Smooth muscle cell (in vitro differentiated cells): ENCODE measurements at regions not wholly inside any gene's neighbourhood (a gene's known extent, or its start where the extent isn't known, plus 50 kb on each side); places are given as distances from the start of the nearest gene placed in this dataset.
"Not testable (repeated sequence)": the region's sequence is repeated elsewhere in the genome, so short reads cannot be mapped to it uniquely, and the experiment has no call there.

ENCODE experiments used
- DNase-seq: peaks from one replicate; lab custom pipeline; 2025; ENCODE audit not compliant: unreplicated experiment; lab: John Stamatoyannopoulos, UW
- H2AFZ ChIP-seq: fragments of 200-600 bp; sonication (generic); 2 replicates; pipeline ENCODE4 v1.6.0; 2016; ENCODE audit warnings: antibody characterized with exemption, low read depth, mild to moderate bottlenecking
- H3F3A ChIP-seq: fragments of 200-600 bp; sonication (generic); 2 replicates; pipeline ENCODE4 v1.6.0; 2017; ENCODE audit warnings: antibody characterized with exemption, low read depth
- H3K27ac ChIP-seq: fragments of 200-600 bp; sonication (generic); 2 replicates; pipeline ENCODE4 v1.5.1; 2016; ENCODE audit warnings: low read depth, mild to moderate bottlenecking
- H3K27me3 ChIP-seq: fragments of 200-600 bp; sonication (generic); 2 replicates; pipeline ENCODE4 v1.6.1; 2016; ENCODE audit warnings: low read depth, mild to moderate bottlenecking
- H3K36me3 ChIP-seq: fragments of 200-600 bp; sonication (generic); 2 replicates; pipeline ENCODE4 v1.5.1; 2016; ENCODE audit warnings: low read depth
- H3K4me1 ChIP-seq: fragments of 200-600 bp; sonication (generic); 2 replicates; pipeline ENCODE4 v1.5.1; 2016; ENCODE audit warnings: low read depth
- H3K4me2 ChIP-seq: fragments of 200-600 bp; sonication (generic); 2 replicates; pipeline ENCODE4 v1.6.0; 2016; ENCODE audit warnings: mild to moderate bottlenecking
- H3K4me3 ChIP-seq: fragments of 200-600 bp; sonication (generic); 2 replicates; pipeline ENCODE4 v1.5.1; 2016; ENCODE audit warnings: mild to moderate bottlenecking
- H3K79me2 ChIP-seq: fragments of 200-600 bp; sonication (generic); 2 replicates; pipeline ENCODE4 v1.6.0; 2016; ENCODE audit warnings: low read depth, mild to moderate bottlenecking
- H3K9ac ChIP-seq: fragments of 200-600 bp; sonication (generic); 2 replicates; pipeline ENCODE4 v1.6.0; 2016; ENCODE audit warnings: low read depth
- H3K9me3 ChIP-seq: fragments of 200-600 bp; sonication (generic); replicated peaks from 2 replicates; pipeline ENCODE4 v1.5.1; 2016; ENCODE audit warnings: low read depth
- H4K20me1 ChIP-seq: fragments of 200-600 bp; sonication (generic); 2 replicates; pipeline ENCODE4 v1.6.0; 2016; ENCODE audit warnings: low read depth
- CTCF ChIP-seq: fragments of 200-600 bp; sonication (generic); IDR thresholded peaks from 2 replicates; pipeline ENCODE4 v1.5.1; 2017; ENCODE audit warnings: borderline replicate concordance, mild to moderate bottlenecking, antibody characterized with exemption; ENCODE audit not compliant: insufficient read depth, poor library complexity, severe bottlenecking
- WGBS: methylation state at CpG from one replicate; pipeline ENCODE4 v1.1.7; 2016; ENCODE audit warnings: low lambda C conversion rate; 5-methylcytosine and 5-hydroxymethylcytosine counted together

DNA sequence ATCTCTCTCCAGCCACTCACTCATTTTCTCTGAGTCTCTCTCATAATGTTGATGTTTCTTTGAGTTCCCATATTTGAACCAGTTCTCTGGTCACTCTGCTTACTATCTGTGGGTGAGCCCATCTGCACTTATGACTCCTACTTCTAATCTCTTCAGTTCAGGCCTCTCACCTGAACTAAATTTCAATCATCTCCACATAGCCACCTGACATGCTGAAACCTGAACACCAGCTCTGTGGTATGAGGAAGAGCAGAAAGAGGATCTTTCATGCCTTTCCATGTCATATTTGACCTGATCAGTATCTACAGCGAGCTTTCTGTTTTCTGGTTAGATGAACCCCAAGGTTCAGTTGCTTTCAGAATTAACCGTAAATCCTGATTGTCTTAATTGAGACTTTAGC, 122.2 kb upstream of the ESX1 start:
- 83% methylated on average over 2 of the region's 2 CpGs for WGBS
- Histone ChIP-seq H2AFZ (no peak overlapping the region), H3K4me3 (no peak overlapping the region), H3K27ac (no peak overlapping the region), H3K27me3 (no peaks in the 10 kb centered on the region), H3F3A (no peaks in the 10 kb centered on the region), H3K9ac (no peak overlapping the region), H3K36me3 (no peaks in the 10 kb centered on the region), H3K4me2 (no peak overlapping the region), H3K4me1 (no peaks in the 10 kb centered on the region), H3K9me3 (no peaks in the 10 kb centered on the region), H3K79me2 (no peaks in the 10 kb centered on the region), H4K20me1 (no peaks in the 10 kb centered on the region)
- TF ChIP-seq CTCF, result no peak
- DNase-seq, result no peak

DNA sequence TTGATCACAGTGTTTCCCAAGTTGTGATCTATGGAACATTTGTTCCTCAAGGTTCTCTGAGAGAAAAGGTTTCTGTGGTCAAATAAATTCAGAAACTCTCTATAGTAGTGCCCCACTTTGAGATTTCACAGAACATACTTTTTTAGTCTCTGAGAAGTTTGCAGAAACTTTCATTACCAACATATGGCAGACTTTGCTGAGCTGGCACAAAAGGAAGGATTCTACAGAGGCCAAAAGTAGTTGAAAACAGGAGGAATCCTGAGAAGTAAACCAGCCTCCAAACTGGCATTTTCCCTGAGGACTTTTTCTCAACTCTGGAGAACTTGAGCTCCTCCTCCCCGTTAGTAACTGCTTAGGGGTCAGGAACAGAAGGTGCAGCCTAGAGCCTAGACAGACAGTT, 117.8 kb upstream of the ESX1 start:
- no peak for DNase-seq
- 45% methylated on average over 1 of the region's 1 CpG for WGBS

GRCh38 chrX:104370089-104370488, 115.4 kb upstream of the ESX1 start:
- H3F3A ChIP-seq, result no peaks in the 10 kb centered on the region
- no peaks in the 10 kb centered on the region for H3K36me3 ChIP-seq
- H3K4me3 ChIP-seq, result no peak overlapping the region
- H4K20me1 ChIP-seq, result no peaks in the 10 kb centered on the region
- no peak overlapping the region for H2AFZ ChIP-seq
- H3K79me2 ChIP-seq, result no peaks in the 10 kb centered on the region
- H3K4me1 ChIP-seq, result no peaks in the 10 kb centered on the region
- 60% methylated on average over 2 of the region's 2 CpGs for WGBS
- DNase-seq, result no peak
- no peak overlapping the region for H3K9ac ChIP-seq
- no peaks in the 10 kb centered on the region for H3K9me3 ChIP-seq
- no peak for TF ChIP-seq CTCF
- H3K27ac ChIP-seq, result no peak overlapping the region
- H3K4me2 ChIP-seq, result no peak overlapping the region
- no peaks in the 10 kb centered on the region for H3K27me3 ChIP-seq

More for the DNA sequence above, 117.8 kb upstream of the ESX1 start:
- Histone ChIP-seq H3K36me3 (no peaks in the 10 kb centered on the region), H3K27me3 (no peaks in the 10 kb centered on the region), H3K4me1 (no peaks in the 10 kb centered on the region), H3K4me2 (no peak overlapping the region), H2AFZ (no peak overlapping the region), H3K4me3 (no peak overlapping the region), H3K9me3 (no peaks in the 10 kb centered on the region), H4K20me1 (no peaks in the 10 kb centered on the region), H3K79me2 (no peaks in the 10 kb centered on the region), H3F3A (no peaks in the 10 kb centered on the region), H3K27ac (no peak overlapping the region), H3K9ac (no peak overlapping the region)
- TF ChIP-seq CTCF, result no peak

- H4K20me1 ChIP-seq, H3K9ac ChIP-seq, H3K27ac ChIP-seq, H3K4me2 ChIP-seq, H3K4me1 ChIP-seq, H3F3A ChIP-seq, H3K79me2 ChIP-seq, DNase-seq, H3K9me3 ChIP-seq, H3K27me3 ChIP-seq, H3K36me3 ChIP-seq, H2AFZ ChIP-seq, H3K4me3 ChIP-seq: not testable (repeated sequence)
- 86% methylated on average over 2 of the region's 2 CpGs for WGBS
Observed at GRCh38 chrX:104360774-104361173, 106.0 kb upstream of the ESX1 start.
